ENCODE measurements at regions not wholly inside any gene's neighbourhood (a gene's known extent, or its start where the extent isn't known, plus 50 kb on each side); places are given as distances from the start of the nearest gene placed in this dataset.
"Not testable (repeated sequence)": the region's sequence is repeated elsewhere in the genome, so short reads cannot be mapped to it uniquely, and the experiment has no call there.

DNA sequence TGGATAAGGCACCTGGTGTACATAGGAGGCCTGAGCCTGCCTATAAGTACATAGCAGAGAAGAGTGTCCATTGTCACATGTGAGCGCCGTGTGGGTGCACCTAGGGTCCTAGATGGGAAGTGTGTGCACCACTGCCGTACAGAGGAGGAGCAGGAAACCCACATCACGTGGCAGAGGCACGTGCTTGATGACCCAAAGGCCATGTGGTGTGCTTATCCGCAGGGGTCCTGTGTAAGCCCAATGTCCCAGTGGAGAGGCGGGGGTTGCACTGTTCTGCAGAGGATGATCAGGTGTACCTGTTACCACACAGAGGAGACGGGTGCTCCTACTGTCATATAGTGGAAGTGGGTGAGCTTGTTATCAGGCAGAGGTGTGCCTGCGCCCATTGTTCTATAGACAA is 354.1 kb upstream of the IRX2 start:
- no peak for DNase-seq (ENCODE audit: low read depth)
- H3K4me3 ChIP-seq (ENCODE audit: low read depth, low read length): no peak overlapping the region

DNA sequence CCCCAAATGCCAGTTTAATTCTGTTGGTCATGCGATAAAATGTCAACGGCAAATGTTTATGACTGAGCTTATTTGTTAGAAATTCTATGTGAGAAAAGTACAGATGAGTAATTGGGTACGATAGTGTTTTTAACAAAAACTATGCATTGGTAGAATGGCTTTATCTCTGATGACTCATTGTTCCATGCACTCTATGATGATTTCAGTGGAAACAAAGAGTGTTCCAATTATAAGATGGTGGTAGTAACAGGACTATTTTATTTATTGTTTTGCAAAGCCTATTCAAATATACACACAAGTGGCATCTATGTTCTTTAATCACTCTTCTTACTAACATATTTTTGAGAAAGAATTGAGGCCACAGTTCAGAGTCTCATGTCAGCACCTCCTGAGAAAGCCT is 353.7 kb upstream of the IRX2 start:
- no peak overlapping the region for H3K4me3 ChIP-seq (ENCODE audit: low read depth, low read length)
- DNase-seq (ENCODE audit: low read depth): no peak

DNA sequence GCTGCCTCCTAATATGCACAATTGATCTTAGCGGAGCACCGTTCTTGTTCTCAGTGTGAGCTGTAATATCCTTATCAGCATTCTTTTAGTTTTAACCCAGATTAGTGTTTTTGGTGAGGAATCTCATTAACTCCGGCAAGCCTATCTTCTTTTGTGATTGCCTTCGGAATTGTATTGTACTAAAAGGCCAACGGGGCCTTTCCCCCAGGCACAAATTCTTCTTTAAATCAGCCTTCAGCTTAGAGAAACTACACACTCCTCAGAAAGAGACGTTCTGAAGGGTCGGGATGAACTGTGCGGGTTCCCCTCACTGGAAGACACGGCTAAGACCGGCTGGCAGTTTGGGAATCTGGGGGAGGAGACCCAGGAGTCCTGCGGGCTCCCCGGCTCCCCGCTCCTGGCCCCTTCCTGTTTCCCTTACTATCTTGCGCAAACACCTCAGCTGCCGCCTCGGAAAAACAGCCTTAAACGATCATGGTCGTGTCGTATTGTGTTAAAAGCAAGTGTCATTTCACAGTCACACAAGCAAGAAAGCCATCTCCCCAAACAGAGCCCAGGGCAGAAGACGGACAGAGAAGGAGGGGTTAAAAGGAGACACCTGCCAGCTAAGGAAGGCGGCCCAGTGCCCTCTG is 353.1 kb upstream of the IRX2 start:
- DNase-seq (ENCODE audit: low read depth): no peak
- no peak overlapping the region for H3K4me3 ChIP-seq (ENCODE audit: low read depth, low read length)

DNA sequence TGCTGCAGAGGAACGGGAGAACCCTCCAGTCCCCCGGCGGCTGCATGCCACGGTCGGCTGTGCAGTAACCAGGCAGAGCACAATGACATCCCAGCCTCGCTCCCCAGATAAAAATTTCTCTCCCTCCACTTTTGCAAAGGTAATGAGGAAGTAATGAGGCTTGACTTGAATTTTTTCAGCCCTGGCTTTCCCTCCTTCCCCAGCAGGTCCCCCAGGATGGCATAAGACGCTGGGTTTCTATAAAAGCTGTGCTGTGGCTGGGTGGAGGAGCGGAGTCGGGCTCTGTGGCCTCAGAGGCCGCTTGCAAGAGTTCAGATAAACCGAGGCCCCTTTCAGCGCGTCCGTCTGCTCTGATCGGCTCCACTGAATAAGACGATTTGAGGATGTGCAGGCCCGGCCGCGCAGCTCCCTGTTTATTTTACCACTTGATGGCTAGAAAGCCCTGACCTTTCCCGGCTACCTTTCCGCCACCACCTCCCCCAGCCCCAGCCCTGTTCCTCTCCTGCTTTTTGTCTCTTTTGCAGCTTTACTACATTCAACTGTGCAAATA is 351.9 kb upstream of the IRX2 start:
- H3K4me3 ChIP-seq (ENCODE audit: low read depth, low read length): no peak overlapping the region
- DNase-seq (ENCODE audit: low read depth): no peak

DNA sequence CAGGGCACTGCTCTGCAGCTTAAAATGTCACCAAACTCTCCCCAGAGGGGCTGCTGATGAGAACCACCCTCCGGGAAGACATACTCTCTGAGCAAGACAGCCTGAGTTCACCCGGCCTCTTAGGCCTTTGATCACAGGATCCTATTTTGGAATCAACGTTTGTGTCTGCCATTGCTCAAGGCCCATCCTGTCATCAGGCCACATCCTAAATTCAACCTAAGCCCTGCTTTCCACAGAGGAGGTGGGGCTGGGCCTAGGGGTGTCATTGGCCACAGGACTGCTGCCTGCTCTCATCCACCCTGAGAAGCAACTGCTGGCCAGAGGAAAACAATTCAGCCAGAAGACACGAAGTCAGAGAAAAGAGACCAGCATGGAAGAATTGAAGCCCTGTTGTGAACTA is 351.1 kb upstream of the IRX2 start:
- DNase-seq (ENCODE audit: low read depth): no peak
- no peak overlapping the region for H3K4me3 ChIP-seq (ENCODE audit: low read depth, low read length)

DNA sequence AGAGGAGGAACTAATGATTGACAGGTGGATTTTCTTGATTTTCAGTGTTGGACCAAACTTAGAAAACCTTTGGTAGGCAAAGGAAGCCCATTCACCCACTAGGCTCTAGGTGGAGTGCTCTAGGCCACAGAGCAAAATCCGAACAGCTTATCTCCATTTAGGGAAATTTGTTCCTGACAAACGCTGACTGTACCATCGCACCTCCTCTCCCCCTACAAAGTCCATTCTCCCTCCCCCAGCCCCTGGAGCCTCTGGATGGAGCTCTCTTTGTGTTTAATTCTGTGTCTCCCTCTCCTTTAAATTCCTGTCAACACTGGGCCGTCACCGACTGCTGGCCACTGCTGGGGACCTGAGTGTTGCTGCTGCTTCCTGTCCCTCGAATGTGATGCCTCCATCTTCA is 350.1 kb upstream of the IRX2 start:
- DNase-seq (ENCODE audit: low read depth): no peak
- no peak overlapping the region for H3K4me3 ChIP-seq (ENCODE audit: low read depth, low read length)

DNA sequence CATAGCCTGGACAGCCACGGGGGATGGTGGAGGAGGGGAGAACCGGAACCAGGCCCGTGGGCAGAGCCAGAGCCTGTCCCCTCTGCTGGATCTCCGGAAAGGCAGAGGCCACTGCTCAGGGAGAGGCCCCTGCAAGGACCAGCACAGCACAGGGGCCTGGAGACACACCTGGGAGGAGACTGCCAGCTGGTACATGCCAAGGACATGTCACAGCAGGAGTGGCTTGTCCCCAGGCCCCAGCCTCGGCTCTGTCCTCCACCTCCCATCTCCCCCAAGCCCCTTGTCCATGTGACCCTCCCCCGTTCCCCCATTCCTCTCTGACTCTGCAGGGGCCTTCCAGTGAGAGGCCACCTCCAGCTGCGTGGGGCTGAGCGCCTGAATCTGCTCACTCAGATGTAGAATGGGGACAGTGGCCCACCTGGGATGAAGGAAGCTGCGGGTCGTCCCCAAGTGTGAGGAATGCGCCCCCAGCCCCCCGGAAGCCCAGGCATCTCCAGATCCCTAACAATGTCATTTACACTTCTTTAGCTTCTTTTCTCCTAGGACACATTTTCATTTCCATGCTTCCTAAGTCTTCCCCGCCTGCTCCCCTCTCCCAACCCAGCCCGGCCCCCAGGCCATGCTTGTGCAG is 349.6 kb upstream of the IRX2 start:
- H3K4me3 ChIP-seq (ENCODE audit: low read depth, low read length): no peak overlapping the region
- DNase-seq (ENCODE audit: low read depth): no peak

DNA sequence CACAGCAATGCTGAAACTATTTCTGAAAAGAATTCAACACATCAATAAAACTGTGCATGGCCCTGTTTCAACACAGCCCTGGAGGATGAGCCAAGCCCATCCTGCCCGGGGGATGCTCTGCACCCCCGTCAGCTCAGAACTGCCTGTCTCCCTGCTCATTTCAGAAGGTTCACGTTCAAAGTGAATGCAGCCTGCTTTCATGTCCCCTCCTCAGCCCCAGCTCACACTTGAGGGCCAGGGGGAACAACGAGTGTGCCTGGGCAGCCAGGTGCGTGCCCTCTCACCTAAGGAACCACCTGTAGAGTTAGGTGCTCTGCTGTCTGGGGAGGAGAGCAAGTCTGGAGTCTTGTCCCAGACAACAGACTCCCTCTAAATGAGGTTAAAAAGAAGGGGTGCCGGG is 348.5 kb upstream of the IRX2 start:
- no peak overlapping the region for H3K4me3 ChIP-seq (ENCODE audit: low read depth, low read length)
- no peak for DNase-seq (ENCODE audit: low read depth)

DNA sequence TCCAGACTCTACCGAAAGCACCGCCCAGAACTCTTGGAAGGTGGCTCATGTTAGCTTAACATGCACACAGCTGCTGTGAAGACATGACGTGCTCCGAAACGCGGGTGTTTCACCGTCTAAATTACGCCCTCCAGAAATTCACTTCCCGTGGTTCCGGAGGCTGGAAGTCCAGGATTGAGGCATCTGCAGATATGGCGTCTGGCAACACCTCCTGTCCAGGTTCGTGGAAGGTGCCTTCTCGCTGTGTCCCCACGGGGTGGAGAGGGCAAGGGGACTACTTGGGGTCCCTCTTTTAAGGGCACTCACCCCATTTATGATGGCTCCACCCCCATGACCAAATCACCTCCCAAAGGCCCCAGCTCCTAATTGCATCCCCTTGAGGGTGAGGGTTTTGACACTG is 348.0 kb upstream of the IRX2 start:
- DNase-seq (ENCODE audit: low read depth): no peak

DNA sequence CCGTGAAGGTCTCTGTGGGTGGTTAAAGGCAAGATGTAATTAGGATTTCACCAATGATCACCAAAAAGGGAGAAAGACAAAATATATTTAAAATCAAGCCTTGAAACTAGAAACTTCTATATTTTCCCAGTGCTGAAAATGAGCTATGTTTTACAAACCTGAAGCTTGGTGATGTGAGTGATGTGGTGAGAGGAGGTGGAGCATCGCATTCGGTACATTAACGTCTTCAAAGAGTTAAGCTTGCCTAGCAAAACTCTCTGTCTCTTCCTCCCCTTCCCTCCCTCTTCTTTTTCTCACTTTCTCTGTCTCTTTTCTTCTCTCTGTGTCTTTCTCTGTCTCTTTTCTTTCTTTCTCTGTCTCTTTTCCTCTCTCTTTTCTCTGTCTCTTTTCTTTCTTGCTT is 347.3 kb upstream of the IRX2 start:
- DNase-seq (ENCODE audit: low read depth): no peak
- no peak overlapping the region for H3K4me3 ChIP-seq (ENCODE audit: low read depth, low read length)

More for the DNA sequence above, 348.0 kb upstream of the IRX2 start:
- H3K4me3 ChIP-seq (ENCODE audit: low read depth, low read length): no peak overlapping the region

DNA sequence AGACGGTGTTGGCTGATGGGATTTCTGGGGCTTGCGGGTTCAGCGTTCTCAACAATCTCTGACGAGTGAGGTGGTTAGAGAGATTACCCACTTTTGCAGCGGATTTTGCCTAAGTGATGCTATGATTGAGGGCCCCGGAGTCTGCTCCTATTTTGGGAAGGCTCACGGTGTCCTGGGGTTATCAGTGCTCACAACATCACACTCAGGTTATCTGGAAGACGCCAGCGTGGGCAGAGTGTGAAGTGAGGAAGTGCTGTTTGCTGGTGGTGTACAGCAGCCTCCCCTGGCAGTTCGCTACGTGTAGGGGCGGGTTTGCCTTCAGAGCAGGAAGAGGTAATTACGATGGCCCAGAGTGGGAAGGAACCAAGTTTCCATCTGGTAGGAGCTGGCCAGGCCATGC is 341.2 kb upstream of the IRX2 start:
- DNase-seq (ENCODE audit: low read depth): no peak
- no peak overlapping the region for H3K4me3 ChIP-seq (ENCODE audit: low read depth, low read length)

DNA sequence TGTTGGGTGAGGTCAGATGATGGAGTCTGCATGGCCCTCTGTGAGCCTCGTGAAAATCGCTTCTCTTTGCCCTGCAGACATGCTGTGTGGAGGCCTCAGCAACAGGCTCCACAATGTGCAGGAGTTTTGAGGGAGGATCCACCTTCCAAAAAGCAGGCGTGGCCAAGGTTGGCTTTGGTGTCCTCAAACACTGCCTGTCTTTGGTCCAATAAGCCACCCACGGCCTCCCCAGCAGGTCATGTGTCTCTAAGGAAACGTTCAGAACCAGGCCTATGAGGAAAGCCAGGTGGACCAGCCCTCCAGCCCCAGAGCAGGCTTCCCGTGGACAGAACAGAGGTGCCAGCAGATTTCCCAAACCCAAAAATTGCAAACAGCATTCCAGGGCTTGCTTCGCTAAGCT is 340.7 kb upstream of the IRX2 start:
- no peak overlapping the region for H3K4me3 ChIP-seq (ENCODE audit: low read depth, low read length)
- DNase-seq (ENCODE audit: low read depth): no peak

DNA sequence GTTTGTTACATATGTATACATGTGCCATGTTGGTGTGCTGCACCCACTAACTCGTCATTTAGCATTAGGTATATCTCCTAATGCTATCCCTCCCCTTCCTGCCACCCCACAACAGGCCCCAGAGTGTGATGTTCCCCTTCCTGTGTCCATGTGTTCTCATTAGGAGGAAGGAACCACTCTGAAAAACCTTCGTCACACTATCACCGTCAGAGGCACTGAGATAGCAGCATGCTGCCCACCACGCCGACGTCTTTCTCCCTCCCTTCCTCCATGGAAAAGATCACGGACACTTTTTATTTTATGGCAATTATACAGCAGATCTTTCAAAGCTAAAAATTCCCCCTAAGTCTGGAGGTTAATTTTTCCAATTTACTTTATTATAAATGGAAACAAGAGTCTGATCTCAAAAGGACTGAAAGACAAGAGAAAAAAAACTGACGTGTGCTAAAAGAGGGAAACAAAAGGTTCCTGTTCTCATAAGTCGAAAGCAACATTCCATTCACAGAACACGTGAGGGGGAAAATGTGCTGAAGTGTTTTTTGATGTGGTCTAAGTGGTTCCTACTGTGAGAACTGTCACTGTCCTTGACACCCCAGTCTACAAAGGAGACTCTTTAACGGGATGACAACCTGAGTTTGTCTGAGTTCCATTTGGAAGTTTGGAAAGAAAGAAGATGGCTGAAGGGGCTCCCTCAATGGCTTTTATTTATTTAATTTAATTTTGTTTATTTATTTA is 339.7 kb upstream of the IRX2 start:
- no peak for DNase-seq (ENCODE audit: low read depth)

DNA sequence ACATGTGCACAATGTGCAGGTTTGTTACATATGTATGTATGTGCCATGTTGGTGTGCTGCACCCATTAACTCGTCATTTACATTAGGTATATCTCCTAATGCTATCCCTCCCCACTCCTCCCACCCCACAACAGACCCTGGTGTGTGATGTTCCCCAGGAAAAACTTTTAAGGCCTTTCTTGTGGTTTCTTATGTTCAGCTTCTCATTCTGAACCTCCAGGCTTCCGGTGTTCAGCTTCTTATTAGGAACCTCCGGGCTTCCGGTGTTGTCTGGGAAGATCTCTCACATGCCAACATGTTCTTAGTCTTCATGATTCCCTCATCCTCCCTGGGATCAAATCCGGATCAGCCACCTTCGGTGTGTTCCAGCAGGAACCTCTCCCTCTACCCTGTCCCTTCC is 338.8 kb upstream of the IRX2 start:
- DNase-seq (ENCODE audit: low read depth); H3K4me3 ChIP-seq (ENCODE audit: low read depth, low read length): not testable (repeated sequence)

More for the DNA sequence above, 339.7 kb upstream of the IRX2 start:
- no peak overlapping the region for H3K4me3 ChIP-seq (ENCODE audit: low read depth, low read length)

DNA sequence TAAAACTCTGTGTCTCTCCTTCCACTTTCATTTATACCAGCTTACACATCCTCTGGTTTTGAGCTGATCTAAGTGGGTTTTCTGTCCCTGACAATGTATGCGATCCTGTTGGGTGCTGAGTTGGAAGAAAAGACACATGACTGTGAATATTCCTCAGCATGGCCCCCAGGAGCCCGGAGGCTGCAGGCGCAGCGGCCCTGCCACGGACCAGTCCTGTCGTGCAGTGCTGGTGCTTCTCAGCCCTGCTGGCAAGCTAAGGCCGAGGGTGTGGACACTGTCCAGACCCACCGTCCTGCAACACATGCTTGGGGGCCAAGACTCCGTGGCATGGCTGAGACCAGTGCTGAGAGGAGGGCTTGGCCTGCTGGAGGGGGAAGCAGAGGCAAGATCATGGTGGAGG is 328.9 kb upstream of the IRX2 start:
- H3K4me3 ChIP-seq (ENCODE audit: low read depth, low read length): no peak overlapping the region
- no peak for DNase-seq (ENCODE audit: low read depth)

DNA sequence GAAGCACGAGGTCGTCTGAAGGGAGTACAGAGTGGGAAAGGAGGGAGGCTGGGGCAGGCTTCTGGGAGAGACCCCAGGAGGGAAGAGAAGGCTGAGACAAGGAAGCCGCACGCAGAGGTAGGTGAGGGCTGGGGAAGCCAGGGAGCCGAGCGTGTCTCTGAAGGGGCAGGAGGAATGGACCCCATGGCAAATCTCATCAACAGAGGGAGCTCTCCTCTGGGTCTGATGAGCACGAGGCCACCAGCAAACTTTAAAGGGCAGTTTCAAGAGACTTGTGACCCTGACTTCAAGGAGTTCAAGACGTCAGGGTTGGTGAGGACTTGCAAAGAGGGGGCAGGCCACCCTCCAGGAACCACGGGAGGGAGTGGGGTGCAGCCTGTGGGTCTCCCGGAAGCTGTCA is 326.2 kb upstream of the IRX2 start:
- H3K4me3 ChIP-seq (ENCODE audit: low read depth, low read length): no peak overlapping the region
- DNase-seq (ENCODE audit: low read depth): no peak

DNA sequence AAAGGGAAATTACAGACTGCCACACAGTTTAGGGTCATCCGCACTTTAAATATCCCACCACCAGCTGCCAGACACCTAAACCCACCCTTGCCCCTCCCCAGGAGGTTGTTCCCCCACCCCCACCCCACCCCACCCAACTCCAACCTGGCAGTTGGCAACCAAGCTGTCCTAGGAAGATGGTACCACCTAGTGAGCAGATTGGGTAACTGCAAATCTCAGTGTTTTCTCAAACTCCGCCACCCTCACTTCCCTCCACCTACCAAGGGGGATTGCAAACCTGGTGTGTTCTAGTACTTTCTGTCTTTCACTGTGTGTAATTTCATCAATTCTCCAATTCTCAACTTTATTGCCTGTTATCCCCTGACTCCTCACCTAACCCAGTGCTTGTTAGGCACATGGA is 323.8 kb upstream of the IRX2 start:
- no peak overlapping the region for H3K4me3 ChIP-seq (ENCODE audit: low read depth, low read length)
- no peak for DNase-seq (ENCODE audit: low read depth)

DNA sequence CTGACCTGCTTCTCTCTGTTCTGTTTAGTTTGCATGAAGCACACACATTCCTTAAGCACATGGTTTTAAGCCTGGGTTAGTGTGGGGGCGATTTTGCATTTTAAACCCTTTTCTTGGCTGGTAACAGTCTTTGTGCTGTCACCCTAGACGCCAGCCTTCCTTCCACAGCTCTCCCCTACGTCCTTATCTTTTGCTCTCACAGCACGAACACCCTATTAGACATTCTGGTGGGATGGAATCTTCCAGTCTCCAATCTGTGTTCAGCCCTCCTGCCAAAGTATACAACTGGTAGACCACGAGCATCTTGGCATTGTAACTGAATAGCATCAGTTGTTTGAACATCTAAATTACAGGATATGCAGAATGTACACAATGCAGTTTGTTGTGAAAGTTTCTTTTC is 316.9 kb upstream of the IRX2 start:
- DNase-seq (ENCODE audit: low read depth): no peak
- H3K4me3 ChIP-seq (ENCODE audit: low read depth, low read length): no peak overlapping the region

DNA sequence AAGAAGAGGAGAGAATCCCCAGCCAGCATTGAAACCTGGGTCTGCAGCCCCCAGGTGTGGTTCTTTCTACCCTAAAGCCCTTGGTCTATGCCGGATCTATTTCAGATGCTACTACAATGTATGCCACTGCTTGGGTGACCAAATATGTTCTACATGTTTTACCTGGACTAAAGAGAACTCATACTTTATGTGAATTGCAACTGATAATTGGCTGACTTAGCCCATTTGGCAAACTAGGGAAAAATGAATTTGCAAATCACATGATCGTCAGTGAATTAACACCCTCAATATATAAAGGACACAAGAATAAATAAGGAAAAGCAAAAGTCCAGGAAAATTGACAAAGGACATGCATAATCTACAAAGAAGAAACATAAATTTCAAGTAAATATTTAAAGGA is 308.8 kb upstream of the IRX2 start:
- H3K4me3 ChIP-seq (ENCODE audit: low read depth, low read length): no peak overlapping the region
- no peak for DNase-seq (ENCODE audit: low read depth)

DNA sequence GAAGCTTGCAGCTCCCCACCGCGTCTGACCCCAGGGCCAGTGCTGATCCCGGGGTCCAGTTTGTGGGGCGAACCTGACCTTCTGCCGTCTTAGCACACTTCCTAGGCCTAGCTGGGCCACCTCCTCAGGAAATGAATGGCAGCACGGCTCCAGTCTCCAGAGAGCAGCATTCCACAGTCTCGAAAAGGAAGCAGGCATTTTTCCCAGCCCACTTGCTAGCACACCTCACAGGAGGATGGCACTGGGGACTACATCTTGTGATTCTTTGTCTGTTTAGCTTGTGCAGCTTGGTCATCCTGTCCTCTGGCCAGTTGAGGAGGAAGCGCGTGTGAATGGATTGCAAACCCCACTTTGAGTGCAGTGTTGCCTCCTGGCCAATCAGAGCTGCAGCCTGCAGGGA is 308.0 kb upstream of the IRX2 start:
- no peak overlapping the region for H3K4me3 ChIP-seq (ENCODE audit: low read depth, low read length)
- no peak for DNase-seq (ENCODE audit: low read depth)

DNA sequence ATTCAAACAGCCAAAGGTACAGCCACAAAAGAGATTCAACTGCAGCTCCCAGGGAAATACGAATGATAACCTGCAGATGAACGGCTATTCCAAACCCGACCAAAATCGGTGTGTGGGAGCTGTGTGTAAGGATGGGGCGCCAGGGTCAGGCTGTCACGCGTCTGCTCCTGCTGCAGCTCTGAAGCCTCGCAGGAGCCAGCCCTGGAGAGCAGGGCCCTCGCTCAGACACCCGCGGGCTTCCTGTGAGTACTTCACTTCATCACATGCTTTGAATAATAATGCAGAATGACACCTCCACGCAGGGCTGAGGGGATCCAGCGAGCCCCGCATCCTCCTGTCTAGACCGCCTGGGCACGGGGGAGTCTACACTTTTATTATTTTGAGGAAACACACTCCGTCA is 307.5 kb upstream of the IRX2 start:
- DNase-seq (ENCODE audit: low read depth): no peak
- no peak overlapping the region for H3K4me3 ChIP-seq (ENCODE audit: low read depth, low read length)
